Glomerular visceral epithelial cell (primary cell): ENCODE measurements at regions not wholly inside any gene's neighbourhood (a gene's known extent, or its start where the extent isn't known, plus 50 kb on each side); places are given as distances from the start of the nearest gene placed in this dataset.

Source experiments
- DNase-seq: peaks from one replicate; pipeline ENCODE4 v3.0.0-alpha.2; 2016; ENCODE audit errors: extremely low spot score

DNA sequence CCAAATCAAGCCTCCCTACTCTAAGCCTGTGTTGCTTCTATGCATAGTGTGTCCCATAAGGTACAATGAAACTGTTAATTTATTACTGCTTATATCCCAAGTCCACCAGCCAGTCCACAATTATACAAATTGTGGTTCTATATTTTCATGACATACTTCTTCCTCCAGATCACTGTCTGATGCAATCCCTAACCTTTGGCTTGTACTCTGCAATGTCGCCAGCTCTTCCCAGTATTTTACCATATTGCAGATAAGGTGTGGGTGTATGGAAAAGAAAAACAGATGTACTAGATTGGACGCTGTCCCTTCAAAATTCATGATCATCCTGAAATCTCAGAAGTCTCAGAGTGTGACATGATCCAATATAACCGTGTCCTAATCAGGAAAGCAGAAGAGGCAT lies 286.2 kb downstream of the GASK1B start:
- no peak for DNase-seq

DNA sequence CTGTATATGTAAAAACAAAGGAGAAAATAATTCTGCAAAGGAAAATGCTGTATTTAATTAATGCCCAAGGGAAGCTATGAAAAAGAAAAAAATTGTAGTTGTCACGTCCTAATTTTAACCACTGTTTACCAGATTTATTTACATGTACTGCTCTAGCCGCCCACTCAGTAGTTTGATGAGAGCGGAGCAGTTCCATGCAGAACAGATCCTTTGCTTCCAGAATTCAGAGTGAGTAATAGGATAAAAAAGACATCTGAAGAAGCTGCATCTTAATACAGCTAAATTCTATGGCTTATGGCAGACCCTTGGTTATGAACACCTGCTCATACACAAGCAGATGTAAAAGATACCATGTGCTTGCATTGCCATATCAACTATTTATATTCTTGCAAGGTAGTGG lies 287.0 kb downstream of the GASK1B start:
- DNase-seq, result no peak

GRCh38 chr4:157882901-157883300 lies 289.9 kb downstream of the GASK1B start:
- DNase-seq, result no peak

- no peak for DNase-seq
Measured at GRCh38 chr4:157880761-157881160, 292.1 kb downstream of the GASK1B start.

DNA sequence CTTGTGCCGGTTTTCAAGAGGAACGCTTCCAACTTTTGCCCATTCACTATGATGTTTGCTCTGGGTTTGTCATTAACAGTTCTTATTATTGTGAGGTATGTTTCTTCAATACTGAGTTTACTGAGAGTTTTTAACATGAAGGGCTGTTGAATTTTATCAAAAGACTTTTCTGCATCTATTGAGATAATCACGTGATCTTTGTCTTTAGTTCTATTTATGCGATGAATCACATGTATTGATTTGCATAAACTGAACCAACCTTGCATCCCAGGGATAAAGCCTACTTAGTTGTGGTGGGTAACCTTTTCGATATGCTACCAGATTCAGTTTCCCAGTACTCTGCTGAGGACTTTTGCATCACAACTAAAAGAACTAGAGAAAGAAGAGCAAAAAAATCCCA lies 318.0 kb downstream of the GASK1B start:
- no peak for DNase-seq

DNA sequence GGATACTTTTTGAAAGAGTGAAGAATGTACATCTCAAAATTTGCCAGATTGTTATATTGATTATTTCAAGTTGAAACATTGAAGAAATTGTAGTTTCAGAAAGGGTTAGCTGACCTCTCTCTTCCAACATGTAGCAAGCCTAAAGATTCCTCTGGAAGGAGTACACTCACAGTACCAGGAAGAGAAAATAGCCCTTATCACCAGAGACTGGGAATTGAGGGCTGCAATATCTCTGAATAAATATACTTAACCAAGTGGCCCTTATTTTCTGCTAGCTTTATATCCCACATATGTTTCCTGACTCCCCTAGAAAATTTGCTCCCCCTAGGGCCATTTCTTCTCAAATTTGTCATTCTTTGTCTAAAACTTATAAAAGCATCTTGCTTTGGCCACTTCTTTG lies 332.2 kb downstream of the GASK1B start:
- DNase-seq, result no peak

DNA sequence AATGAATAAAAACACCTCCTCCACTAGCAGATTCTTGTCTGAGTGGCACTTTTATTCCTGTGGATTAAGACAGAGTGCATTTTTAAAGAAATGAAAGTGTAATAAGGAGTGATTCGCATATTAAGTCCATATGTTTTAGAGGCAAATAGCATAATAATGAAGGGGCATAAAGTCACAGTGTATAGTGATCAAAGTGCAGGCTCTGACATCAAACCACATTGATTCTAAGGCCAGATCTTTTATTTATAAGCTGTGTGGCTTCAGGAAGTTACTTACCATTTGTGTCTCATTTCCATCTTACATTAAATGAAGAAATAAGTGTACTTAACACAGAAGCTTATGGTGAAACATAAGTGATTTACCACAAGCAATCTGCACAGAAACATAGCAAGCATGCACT lies 332.8 kb downstream of the GASK1B start:
- no peak for DNase-seq

GRCh38 chr4:157838366-157838765 lies 334.5 kb downstream of the GASK1B start:
- no peak for DNase-seq

DNA sequence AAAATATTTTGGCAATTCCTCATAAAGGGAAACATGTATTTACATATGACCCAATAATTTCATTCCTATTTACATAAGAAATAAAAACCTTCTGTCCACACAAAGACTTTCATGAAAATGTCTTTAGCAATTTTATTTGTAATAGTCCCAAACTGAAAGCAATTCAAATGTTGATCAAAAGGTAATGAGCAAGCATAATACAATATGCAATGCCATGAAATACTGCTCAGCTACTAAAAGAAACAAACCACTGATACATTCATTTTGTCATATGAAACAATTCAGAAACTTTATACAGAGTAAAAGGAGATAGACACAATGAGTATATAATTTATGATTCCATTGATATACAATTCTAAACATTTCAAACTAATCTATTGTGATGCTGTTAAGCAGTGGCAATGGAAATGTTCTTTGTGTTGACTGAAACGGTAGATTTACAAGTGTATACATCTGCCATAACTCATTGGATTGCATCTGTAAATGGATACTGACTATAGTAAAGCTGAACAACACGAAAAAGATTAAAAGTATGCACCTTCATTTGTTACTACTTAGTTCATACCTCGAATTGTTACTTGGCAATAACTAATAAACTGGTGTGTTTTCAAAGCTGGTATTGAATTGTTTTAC lies 335.6 kb downstream of the GASK1B start:
- DNase-seq, result no peak

DNA sequence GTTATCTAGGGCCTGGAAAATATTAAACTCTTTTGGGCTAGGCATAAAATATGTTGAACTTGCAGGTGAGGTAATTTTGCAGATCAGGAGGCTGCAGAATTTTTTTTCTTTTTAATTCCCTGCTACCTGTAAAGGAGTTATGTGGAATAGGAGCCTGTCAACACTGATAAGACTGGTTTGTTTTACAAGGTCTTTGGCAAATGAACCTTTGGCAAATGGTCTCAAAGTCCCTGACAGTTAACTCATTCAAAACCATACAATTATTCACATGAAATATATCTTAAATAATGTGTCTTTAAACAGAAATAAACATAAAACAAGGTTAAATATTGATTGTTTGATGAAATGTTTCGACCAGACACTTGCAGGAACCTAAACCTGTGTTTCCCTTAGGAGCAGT lies 340.2 kb downstream of the GASK1B start:
- DNase-seq, result no peak

GRCh38 chr4:157824021-157824420 lies 348.8 kb downstream of the GASK1B start:
- DNase-seq, result no peak

GRCh38 chr4:157821814-157822213 lies 351.0 kb downstream of the GASK1B start:
- no peak for DNase-seq

GRCh38 chr4:157819693-157820464 lies 352.9 kb downstream of the GASK1B start:
- no peak for DNase-seq

DNA sequence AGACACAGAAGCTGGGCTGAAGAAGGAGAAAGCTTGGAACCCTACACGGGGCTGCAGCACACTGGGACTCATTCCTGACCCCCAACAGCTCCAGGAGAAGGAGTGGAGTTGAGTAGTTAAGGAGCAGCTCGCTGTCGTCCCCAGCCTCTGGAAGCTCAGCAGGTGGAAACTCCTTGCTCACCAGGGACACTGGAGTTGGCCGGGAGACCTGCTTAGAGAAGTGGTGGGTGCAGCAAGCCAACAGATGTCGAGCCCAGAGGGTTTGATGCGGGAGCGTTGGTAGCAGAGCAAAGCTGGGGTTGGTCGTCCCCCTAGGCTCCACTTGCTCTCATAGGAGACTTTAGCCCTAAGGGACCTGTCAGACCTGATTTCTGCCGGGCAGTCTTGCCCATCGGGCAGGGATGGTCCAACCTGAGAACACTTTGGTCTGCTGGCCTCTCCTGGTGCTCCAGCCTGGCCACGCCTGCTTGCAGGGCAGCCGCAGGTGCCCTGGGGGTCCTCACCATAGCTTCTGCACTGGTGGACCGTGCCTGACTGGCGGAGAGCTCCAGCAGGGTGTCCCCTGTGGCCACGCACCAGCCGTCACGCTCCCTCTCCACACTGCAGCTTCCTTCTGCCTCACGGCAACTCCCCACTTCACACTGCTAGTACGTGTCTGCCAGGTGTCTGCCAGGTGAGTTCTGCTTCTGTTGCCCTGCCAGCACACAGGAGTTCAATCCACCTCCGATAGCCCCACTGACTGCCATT lies 353.7 kb downstream of the GASK1B start:
- no peak for DNase-seq

DNA sequence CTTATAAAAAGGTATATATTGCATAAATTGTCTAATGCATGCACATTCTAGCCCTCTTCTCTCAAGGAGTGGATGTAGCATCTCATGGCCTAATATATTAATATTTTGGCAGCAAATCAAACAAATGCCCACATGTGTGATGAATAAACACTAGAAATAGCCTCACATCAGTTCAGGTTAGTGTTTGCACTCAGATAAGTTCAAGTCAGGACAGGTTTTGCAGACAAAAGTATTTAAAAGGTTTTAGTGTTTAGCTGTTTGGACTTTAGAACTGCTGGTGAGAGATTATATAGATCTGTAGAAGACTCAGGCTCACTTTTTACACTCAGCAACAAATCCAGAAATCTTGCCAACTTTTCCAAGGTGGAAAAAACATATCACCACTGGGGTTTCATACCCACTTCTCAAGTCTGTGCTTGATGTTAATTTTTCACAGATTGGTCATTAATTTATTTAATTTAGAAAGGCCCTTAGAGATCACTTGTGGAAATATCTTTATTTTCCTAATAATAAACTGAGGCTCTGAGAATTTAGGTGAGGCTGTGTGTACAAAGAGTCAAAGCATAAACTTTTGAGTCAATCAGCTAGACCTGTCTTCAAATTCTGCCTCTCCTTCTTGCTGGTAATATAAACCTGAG lies 362.6 kb downstream of the GASK1B start:
- DNase-seq, result no peak

DNA sequence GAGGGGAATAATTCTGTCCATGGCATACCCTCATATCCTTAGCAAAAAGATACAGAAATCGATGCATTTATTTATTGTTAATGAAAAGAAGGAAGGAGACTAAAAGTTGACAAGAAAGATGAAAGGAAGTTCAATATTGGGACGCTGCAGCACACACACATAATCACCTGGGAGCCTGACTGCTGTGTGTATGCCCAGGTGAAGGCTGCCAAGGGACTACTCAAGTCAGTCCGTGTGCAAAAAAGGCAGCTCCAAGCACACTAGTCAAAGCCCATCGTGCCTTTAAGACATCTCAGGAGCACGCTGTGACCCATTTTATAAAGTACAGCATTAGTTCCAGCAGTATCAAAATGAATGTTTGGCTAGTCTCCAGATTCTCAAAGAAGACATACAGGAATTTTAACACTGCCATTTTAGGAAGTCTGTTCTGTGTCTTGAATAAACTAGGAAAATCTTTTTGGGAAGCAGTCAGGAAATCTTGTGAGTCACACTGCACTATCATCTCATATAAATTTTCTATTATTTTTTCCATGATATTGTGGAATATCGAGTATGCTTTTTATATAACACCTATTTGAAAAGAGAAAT lies 363.9 kb downstream of the GASK1B start:
- no peak for DNase-seq

GRCh38 chr4:157806184-157806583 lies 366.6 kb downstream of the GASK1B start:
- DNase-seq, result no peak

DNA sequence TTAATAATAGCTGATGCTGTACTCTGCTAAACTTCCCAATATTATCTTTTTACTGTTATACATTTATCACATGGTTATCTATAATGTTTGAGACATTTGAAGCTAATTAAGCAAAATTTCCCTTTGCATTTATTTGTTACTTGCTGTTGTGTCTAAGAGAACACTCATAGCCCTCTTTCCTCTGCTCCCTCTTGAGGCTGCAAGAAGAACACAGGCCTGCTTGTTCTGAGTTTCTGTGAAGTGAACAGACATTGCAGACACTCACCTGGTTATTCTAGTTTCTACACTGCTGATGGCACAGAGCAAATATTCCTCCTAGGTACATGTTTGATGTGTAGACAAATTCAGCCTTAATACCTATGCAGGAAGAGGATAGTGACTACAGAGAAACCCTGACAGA lies 367.8 kb downstream of the GASK1B start:
- DNase-seq, result peak; percentile 4

- DNase-seq, result no peak
Measured at GRCh38 chr4:157803845-157804521, 368.8 kb downstream of the GASK1B start.

DNA sequence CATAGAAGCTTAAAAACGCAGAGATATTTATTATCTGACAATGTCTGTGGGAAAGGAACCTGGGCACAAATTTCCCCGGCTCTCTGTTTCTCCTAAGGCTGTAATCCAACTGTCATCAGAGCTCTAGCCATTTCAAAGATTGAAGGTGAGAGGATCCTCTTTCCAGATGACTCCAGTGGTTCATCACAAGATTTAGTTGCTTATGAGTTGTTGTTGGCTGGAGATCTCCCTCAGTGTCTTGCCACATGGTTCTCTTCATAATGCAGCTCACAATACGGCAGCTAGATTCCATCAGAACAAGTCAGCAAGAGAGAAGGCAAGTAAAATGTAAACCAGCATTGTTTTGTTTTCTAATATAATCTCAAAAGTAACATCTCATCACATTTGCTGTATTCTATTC lies 369.4 kb downstream of the GASK1B start:
- DNase-seq, result no peak

DNA sequence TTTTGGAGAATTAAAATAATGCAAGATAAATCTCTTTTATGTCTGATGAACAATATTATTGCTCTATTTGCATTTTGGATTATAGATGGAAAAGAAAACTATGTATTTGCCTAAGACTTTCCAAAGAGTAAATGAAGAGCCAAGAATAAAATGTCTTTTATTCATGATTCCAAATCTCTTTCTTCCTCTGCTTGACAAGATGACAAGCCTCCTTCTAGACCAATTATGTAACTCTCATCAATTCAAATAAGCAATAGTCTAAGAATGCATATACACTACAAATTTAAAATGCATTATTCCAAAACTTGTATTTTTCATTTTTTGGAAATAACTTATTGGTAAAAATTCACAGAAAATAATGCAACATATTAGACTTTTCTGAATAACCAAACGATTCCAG lies 377.3 kb downstream of the GASK1B start:
- no peak for DNase-seq

DNA sequence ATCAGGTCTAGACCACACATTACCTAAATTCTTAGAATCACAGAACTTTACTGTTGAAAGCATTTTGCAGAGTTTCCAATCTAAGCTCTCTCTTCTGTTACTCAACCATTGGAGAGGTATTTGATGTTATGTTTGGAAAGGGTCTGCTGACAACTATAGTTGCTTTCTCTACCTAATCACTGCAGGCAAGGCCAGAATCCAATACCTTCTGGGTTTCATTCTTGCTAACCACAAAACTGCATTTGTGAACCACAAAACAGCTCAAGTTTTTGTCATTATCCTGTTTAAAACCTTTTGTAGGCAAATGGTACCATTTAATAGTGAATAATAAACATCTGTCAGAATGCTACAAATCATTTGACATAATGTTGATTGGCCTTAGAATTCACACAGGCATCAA lies 380.1 kb downstream of the GASK1B start:
- no peak for DNase-seq
